KMS-11 (cell line): ENCODE measurements at regions not wholly inside any gene's neighbourhood (a gene's known extent, or its start where the extent isn't known, plus 50 kb on each side); places are given as distances from the start of the nearest gene placed in this dataset.

Experiments used
- H2AFZ ChIP-seq: fragments of 200-600 bp; sonication (generic); 2 replicates; pipeline ENCODE4 v1.6.1; 2016; ENCODE audit warnings: antibody characterized with exemption, mixed run types, low read depth
- H3K27ac ChIP-seq: fragments of 200-600 bp; sonication (generic); 2 replicates; pipeline ENCODE4 v1.6.1; 2016; ENCODE audit warnings: mild to moderate bottlenecking, mixed run types
- H3K27me3 ChIP-seq: fragments of 200-600 bp; sonication (generic); 2 replicates; pipeline ENCODE4 v1.6.1; 2017; ENCODE audit warnings: mild to moderate bottlenecking, low read depth, mixed run types, moderate library complexity; ENCODE audit not compliant: insufficient read depth
- H3K36me3 ChIP-seq: fragments of 200-600 bp; sonication (generic); 2 replicates; pipeline ENCODE4 v1.6.1; 2017; ENCODE audit warnings: mild to moderate bottlenecking, mixed run types; ENCODE audit not compliant: insufficient read depth
- H3K4me1 ChIP-seq: fragments of 200-600 bp; sonication (generic); 2 replicates; pipeline ENCODE4 v1.6.1; 2016; ENCODE audit warnings: mild to moderate bottlenecking, low read depth, mixed run types; ENCODE audit not compliant: poor library complexity, severe bottlenecking
- H3K4me2 ChIP-seq: fragments of 200-600 bp; sonication (generic); 2 replicates; pipeline ENCODE4 v1.7.0; 2016; ENCODE audit warnings: mild to moderate bottlenecking, mixed run types
- H3K4me3 ChIP-seq: fragments of 200-600 bp; sonication (generic); IDR thresholded peaks from 2 replicates; pipeline ENCODE4 v1.6.1; 2017; ENCODE audit warnings: low read depth, low read length, mixed read lengths; ENCODE audit not compliant: insufficient read depth
- H3K79me2 ChIP-seq: fragments of 200-600 bp; sonication (generic); 2 replicates; pipeline ENCODE4 v1.6.1; 2016; ENCODE audit warnings: low read depth, mixed run types; ENCODE audit not compliant: insufficient read depth
- H3K9ac ChIP-seq: fragments of 200-600 bp; sonication (generic); 2 replicates; pipeline ENCODE4 v1.6.1; 2016; ENCODE audit warnings: mild to moderate bottlenecking, mixed run types
- H4K20me1 ChIP-seq: fragments of 200-600 bp; sonication (generic); 2 replicates; pipeline ENCODE4 v1.6.1; 2016; ENCODE audit warnings: mild to moderate bottlenecking, mixed run types; ENCODE audit not compliant: insufficient read depth
- TF ChIP-seq, protein P1 (sequence below): fragments of 200-600 bp; sonication (generic); conservative IDR thresholded peaks from 2 replicates; pipeline ENCODE4 v1.6.1; 2017; ENCODE audit warnings: low read depth, mild to moderate bottlenecking, antibody characterized with exemption, low read length, moderate library complexity, mixed read lengths

- H3K9ac ChIP-seq, result no peak overlapping the region
- H4K20me1 ChIP-seq, result no peaks in the 10 kb centered on the region
- H3K27me3 ChIP-seq, result no peaks in the 10 kb centered on the region
- no peak overlapping the region for H3K4me2 ChIP-seq
- no peak overlapping the region for H3K4me3 ChIP-seq
- H3K27ac ChIP-seq, result no peak overlapping the region
- no peaks in the 10 kb centered on the region for H3K36me3 ChIP-seq
- no peak overlapping the region for H2AFZ ChIP-seq
- no peaks in the 10 kb centered on the region for H3K4me1 ChIP-seq
- no peaks in the 10 kb centered on the region for H3K79me2 ChIP-seq
- TF ChIP-seq, protein P1, sequence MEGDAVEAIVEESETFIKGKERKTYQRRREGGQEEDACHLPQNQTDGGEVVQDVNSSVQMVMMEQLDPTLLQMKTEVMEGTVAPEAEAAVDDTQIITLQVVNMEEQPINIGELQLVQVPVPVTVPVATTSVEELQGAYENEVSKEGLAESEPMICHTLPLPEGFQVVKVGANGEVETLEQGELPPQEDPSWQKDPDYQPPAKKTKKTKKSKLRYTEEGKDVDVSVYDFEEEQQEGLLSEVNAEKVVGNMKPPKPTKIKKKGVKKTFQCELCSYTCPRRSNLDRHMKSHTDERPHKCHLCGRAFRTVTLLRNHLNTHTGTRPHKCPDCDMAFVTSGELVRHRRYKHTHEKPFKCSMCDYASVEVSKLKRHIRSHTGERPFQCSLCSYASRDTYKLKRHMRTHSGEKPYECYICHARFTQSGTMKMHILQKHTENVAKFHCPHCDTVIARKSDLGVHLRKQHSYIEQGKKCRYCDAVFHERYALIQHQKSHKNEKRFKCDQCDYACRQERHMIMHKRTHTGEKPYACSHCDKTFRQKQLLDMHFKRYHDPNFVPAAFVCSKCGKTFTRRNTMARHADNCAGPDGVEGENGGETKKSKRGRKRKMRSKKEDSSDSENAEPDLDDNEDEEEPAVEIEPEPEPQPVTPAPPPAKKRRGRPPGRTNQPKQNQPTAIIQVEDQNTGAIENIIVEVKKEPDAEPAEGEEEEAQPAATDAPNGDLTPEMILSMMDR, result no peak
Measured at GRCh38 chr10:64271508-64271907, 750.3 kb downstream of the REEP3 start.

- Histone ChIP-seq H3K9ac (no peak overlapping the region), H2AFZ (no peak overlapping the region), H3K4me2 (no peak overlapping the region), H3K36me3 (no peaks in the 10 kb centered on the region), H3K27ac (no peak overlapping the region), H3K79me2 (no peaks in the 10 kb centered on the region), H4K20me1 (no peaks in the 10 kb centered on the region), H3K4me3 (no peak overlapping the region), H3K27me3 (no peaks in the 10 kb centered on the region), H3K4me1 (no peaks in the 10 kb centered on the region)
- TF ChIP-seq, protein P1, result no peak
Measured at GRCh38 chr10:64271983-64272382, 750.8 kb downstream of the REEP3 start.

- no peak overlapping the region for H3K4me2 ChIP-seq
- H3K9ac ChIP-seq, result no peak overlapping the region
- no peak overlapping the region for H2AFZ ChIP-seq
- TF ChIP-seq, protein P1, result no peak
- no peaks in the 10 kb centered on the region for H3K27me3 ChIP-seq
- H3K27ac ChIP-seq, result no peak overlapping the region
- no peaks in the 10 kb centered on the region for H3K36me3 ChIP-seq
- no peaks in the 10 kb centered on the region for H4K20me1 ChIP-seq
- H3K4me3 ChIP-seq, result no peak overlapping the region
- H3K79me2 ChIP-seq, result no peaks in the 10 kb centered on the region
- H3K4me1 ChIP-seq, result no peaks in the 10 kb centered on the region
Measured at GRCh38 chr10:64275001-64275400, 753.8 kb downstream of the REEP3 start.

DNA sequence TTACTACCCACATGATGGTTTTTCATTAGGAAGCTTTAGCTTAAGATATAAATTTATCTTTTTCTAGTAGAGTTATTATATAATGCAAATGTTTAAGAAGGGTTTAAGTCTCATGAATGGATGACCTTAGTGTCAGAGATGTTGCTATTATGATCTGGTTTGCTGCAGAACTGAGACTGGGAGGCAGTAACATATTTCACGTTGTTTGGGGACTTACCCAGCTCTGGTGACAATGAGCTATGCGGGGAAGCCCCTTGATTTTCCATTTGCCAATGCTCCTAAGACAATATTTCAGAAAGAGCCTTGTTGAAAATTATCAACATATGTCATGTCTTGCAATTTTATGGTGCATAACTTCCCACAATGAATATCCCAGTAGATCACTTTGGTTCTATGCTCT is 754.6 kb downstream of the REEP3 start:
- H3K27ac ChIP-seq, result no peak overlapping the region
- TF ChIP-seq, protein P1, result no peak
- no peaks in the 10 kb centered on the region for H3K79me2 ChIP-seq
- no peak overlapping the region for H2AFZ ChIP-seq
- H4K20me1 ChIP-seq, result no peaks in the 10 kb centered on the region
- no peaks in the 10 kb centered on the region for H3K36me3 ChIP-seq
- no peak overlapping the region for H3K4me2 ChIP-seq
- H3K4me1 ChIP-seq, result no peaks in the 10 kb centered on the region
- H3K4me3 ChIP-seq, result no peak overlapping the region
- no peaks in the 10 kb centered on the region for H3K27me3 ChIP-seq
- H3K9ac ChIP-seq, result no peak overlapping the region
